HUES48 (cell line): ENCODE measurements at regions not wholly inside any gene's neighbourhood (a gene's known extent, or its start where the extent isn't known, plus 50 kb on each side); places are given as distances from the start of the nearest gene placed in this dataset.
"Not testable (repeated sequence)": the region's sequence is repeated elsewhere in the genome, so short reads cannot be mapped to it uniquely, and the experiment has no call there.

Experiments used
- H3K27ac ChIP-seq: one replicate; pipeline ENCODE4 v1.7.0; 2013; ENCODE audit warnings: low read depth, low read length, inconsistent platforms
- H3K27me3 ChIP-seq: 2 replicates; pipeline ENCODE4 v1.6.1; 2013; ENCODE audit warnings: mild to moderate bottlenecking, low read length; ENCODE audit not compliant: control insufficient read depth, insufficient read depth
- H3K36me3 ChIP-seq: 2 replicates; pipeline ENCODE4 v1.6.1; 2013; ENCODE audit warnings: low read length; ENCODE audit not compliant: control insufficient read depth, insufficient read depth
- H3K4me1 ChIP-seq: 2 replicates; pipeline ENCODE4 v1.6.1; 2013; ENCODE audit warnings: mild to moderate bottlenecking, low read length; ENCODE audit not compliant: control insufficient read depth, insufficient read depth
- H3K4me3 ChIP-seq: 2 replicates; pipeline ENCODE4 v1.5.1; 2013; ENCODE audit warnings: mild to moderate bottlenecking, low read depth, low read length
- H3K9ac ChIP-seq: 2 replicates; pipeline ENCODE4 v1.6.1; 2013; ENCODE audit warnings: mild to moderate bottlenecking, low read depth, low read length, moderate library complexity
- H3K9me3 ChIP-seq: 2 replicates; pipeline ENCODE4 v1.6.1; 2013; ENCODE audit warnings: low read length; ENCODE audit not compliant: control insufficient read depth, insufficient read depth

DNA sequence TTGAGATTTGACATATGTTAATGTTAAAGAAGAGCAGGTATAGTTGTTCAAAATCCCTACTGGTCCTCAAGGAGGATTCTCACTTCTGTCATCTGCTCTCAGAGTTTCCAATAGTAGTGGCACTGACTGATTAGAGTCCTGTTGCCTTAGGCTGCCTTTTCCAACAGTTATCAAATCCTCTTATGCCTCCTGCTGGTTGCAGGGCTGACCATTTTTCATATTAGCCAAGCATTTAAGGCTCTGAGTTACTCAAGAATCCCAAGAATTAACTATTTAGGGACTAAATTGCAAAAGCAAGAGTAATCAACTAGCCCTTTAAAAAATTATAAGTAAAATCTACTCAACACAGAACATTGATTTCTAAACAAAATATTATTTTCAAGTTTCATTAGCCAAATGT, 212.0 kb upstream of the CHORDC1 start:
- H3K36me3 ChIP-seq = no peaks in the 10 kb centered on the region
- no peak overlapping the region for H3K9ac ChIP-seq
- H3K27me3 ChIP-seq = no peaks in the 10 kb centered on the region
- H3K27ac ChIP-seq = no peak overlapping the region
- no peaks in the 10 kb centered on the region for H3K9me3 ChIP-seq
- peaks cover 43% of the 10 kb centered on the region for H3K4me1 ChIP-seq
- no peak overlapping the region for H3K4me3 ChIP-seq

DNA sequence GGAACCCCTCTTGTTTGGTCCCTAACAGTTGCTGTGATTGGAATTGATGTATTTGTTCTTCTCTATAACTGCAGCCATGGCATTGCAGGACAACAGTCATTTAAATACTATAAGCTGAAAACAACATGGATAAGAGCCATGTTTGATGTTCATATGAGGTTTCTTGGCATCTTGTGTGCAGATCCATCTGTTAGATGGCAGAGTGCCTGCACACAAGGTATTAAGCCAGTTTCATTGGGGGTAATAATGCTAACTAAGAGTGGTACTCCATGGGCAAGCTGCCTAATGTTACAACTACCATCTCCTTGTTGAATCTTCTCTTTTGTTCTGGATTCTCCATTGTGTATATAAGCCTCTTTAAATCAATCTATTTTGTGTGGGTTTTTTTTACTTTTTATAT, 206.0 kb upstream of the CHORDC1 start:
- Histone ChIP-seq H3K36me3 (no peaks in the 10 kb centered on the region), H3K4me3 (no peak overlapping the region), H3K9ac (no peak overlapping the region), H3K27ac (no peak overlapping the region), H3K9me3 (no peaks in the 10 kb centered on the region), H3K4me1 (no peaks in the 10 kb centered on the region), H3K27me3 (no peaks in the 10 kb centered on the region)

DNA sequence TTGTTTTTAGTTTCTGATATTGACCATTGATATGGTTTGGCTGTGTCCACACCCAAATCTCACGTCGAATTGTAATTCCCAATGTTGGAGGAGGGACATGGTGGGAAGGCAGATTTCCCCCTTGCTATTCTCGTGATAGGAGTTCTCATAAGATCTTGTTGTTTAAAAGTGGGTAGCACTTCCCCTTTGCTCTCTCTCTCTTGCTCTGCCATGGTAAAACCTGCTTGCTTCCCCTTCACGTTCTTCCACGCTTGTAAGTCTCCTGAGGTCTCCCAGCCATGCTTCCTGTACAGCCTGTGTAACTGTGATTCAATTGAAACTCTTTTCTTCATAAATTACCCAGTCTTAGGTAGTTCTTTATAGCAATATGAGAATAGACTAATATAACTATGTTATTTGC, 203.6 kb upstream of the CHORDC1 start:
- H3K27ac ChIP-seq = no peak overlapping the region
- H3K27me3 ChIP-seq = no peaks in the 10 kb centered on the region
- no peak overlapping the region for H3K4me3 ChIP-seq
- no peak overlapping the region for H3K9ac ChIP-seq
- H3K4me1 ChIP-seq = peaks cover 13% of the 10 kb centered on the region
- H3K9me3 ChIP-seq = no peaks in the 10 kb centered on the region
- H3K36me3 ChIP-seq = no peaks in the 10 kb centered on the region

DNA sequence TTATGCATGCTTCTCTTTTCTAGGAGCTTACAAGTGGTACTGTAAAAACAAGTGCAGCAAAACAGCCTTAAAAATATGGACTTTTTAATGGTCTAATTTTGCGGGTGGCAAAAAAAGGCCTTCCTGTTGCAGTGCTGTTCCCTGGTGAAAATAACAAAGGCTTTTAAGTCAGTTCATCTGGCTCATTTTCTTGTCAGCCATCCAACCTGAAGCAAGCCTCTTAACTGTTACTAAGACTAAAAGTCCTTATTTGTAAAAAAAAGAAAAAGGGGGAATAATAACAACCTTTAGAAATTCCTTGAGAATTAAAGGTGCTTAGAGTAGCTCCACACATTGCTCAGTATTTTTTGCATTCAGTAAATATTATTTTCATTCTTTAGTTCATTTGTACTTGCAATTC, 200.5 kb upstream of the CHORDC1 start:
- Histone ChIP-seq H3K9ac (no peak overlapping the region), H3K9me3 (no peaks in the 10 kb centered on the region), H3K27me3 (no peaks in the 10 kb centered on the region), H3K36me3 (no peaks in the 10 kb centered on the region), H3K27ac (no peak overlapping the region), H3K4me3 (no peak overlapping the region), H3K4me1 (peaks cover 13% of the 10 kb centered on the region)

DNA sequence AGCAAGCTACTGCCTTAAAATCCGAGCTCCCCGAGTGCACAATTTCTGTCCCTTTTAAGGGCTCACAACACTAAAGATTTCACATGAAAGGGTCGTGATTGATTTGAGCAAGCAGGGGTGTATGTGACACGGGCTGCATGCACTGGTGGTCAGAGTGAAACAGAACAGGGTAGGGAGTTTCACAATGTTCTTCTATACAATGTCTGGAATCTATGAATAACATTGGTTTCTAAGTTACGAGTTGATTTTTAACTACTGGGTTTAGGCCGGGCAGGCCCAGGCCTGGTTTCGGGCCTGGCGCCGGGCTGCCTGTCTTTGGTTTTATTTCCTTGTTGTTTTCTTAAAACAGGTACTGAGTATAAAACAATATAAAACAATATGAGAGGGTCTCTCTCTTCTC, 199.9 kb upstream of the CHORDC1 start:
- not testable (repeated sequence) for H3K9ac ChIP-seq, H3K9me3 ChIP-seq, H3K27ac ChIP-seq

DNA sequence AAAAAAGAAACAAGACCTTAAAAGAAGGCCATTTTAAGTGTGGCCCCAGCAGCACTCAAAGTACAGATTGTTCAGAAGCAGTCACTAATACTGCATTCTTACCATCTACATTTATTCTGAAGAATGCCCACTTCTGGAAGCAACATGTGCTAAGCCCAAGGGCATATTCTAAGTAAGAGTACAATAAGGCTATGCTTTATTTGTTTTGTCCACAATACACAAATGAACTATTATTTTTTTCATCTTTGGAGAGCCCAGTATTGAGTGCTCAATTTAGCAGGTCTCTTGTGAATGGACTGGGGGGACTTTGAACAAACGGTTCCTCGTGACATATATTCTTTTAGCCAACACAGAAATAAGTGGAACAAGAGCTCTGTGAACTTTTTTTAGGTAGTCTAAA, 191.4 kb upstream of the CHORDC1 start:
- H3K27me3 ChIP-seq = no peaks in the 10 kb centered on the region
- H3K27ac ChIP-seq = no peak overlapping the region
- no peaks in the 10 kb centered on the region for H3K4me1 ChIP-seq
- H3K9me3 ChIP-seq = no peaks in the 10 kb centered on the region
- no peak overlapping the region for H3K4me3 ChIP-seq
- no peaks in the 10 kb centered on the region for H3K36me3 ChIP-seq
- no peak overlapping the region for H3K9ac ChIP-seq

More for the DNA sequence above, 199.9 kb upstream of the CHORDC1 start:
- peaks cover 13% of the 10 kb centered on the region for H3K4me1 ChIP-seq
- not testable (repeated sequence) for H3K27me3 ChIP-seq, H3K36me3 ChIP-seq, H3K4me3 ChIP-seq

DNA sequence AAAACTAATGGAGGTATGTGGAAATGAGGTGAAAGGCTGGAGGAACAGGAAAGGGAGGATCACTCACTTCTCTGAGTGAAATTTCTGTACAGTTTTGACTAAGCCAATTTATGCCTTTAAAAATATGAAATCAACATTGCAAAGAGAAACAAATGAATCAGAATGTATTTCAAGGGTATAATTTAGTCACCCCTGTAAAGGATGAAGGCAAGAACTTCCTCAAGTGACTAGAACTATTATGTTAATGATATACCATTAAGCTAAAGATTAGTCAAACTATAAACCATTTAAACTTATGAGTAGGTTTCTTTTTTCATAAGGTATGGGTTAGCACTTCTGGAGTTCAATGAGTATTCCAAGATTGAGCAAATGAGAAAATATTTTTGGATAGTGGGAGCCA, 184.5 kb upstream of the CHORDC1 start:
- Histone ChIP-seq H3K36me3 (no peaks in the 10 kb centered on the region), H3K4me3 (no peak overlapping the region), H3K9ac (no peak overlapping the region), H3K27me3 (no peaks in the 10 kb centered on the region), H3K27ac (no peak overlapping the region), H3K4me1 (no peaks in the 10 kb centered on the region), H3K9me3 (no peaks in the 10 kb centered on the region)

DNA sequence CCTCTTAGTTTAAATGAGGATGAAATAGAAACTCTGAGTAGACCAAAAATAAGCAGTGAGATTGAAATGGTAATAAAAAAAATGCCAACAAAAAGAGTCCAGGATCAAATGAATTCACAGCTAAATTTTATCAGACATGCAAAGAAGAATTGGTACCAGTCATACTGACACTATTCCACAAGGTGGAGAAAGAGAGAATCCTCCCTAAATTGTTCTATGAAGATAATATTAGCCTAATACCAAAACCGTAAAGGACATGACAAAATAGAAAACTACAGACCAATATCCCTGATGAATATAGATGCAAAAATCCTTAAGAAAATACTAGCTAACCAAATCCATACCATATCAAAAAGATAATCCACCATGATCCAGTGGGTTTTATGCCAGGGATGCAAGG, 169.8 kb upstream of the CHORDC1 start:
- Histone ChIP-seq H3K9ac (no peak overlapping the region), H3K4me1 (no peaks in the 10 kb centered on the region), H3K27me3 (no peaks in the 10 kb centered on the region), H3K9me3 (no peaks in the 10 kb centered on the region), H3K27ac (no peak overlapping the region), H3K4me3 (no peak overlapping the region), H3K36me3 (no peaks in the 10 kb centered on the region)

DNA sequence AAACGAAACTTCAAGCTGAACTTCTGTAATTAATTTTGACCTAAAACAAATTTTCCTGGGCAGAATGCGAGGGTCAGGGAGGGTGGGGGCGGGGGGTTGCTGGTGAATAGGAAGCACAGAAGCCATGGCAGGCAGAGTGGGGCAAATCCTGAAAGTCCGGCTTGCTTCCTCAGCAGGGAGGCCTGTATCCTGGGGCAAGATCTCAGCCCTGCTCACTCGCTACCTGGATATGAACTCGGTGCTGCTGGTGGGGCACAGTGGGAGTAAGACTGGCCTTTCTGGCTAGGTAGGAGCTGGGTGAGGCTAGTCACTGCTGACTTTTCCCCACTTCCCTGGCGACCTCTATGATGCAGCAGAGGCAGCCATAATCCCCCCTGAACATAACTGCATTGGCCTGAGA, 168.9 kb upstream of the CHORDC1 start:
- Histone ChIP-seq H3K9me3 (no peaks in the 10 kb centered on the region), H3K27me3 (no peaks in the 10 kb centered on the region), H3K27ac (no peak overlapping the region), H3K9ac (no peak overlapping the region), H3K36me3 (no peaks in the 10 kb centered on the region), H3K4me3 (no peak overlapping the region), H3K4me1 (no peaks in the 10 kb centered on the region)

DNA sequence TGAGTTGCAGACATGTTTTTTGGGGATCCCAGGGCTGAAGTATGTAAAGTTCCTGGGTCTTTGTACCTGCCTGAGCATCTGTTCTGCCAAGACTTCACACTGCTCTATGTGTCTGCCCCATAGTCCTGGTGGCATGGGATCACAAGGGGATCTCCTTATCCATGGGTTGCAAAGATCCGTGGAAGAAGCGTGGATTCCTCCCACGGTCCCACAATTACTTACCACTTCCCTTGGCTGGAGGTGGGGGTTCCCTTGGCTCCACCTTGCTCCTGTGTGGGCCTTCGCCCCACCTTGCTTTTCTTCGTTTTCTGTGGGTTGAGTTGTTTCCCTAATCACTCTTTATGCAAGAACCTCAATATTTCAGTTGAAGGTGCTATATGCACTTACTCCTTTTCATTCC, 157.4 kb upstream of the CHORDC1 start:
- Histone ChIP-seq H3K9me3 (no peaks in the 10 kb centered on the region), H3K9ac (no peak overlapping the region), H3K36me3 (no peaks in the 10 kb centered on the region), H3K27me3 (no peaks in the 10 kb centered on the region), H3K4me3 (no peak overlapping the region), H3K4me1 (no peaks in the 10 kb centered on the region), H3K27ac (no peak overlapping the region)

DNA sequence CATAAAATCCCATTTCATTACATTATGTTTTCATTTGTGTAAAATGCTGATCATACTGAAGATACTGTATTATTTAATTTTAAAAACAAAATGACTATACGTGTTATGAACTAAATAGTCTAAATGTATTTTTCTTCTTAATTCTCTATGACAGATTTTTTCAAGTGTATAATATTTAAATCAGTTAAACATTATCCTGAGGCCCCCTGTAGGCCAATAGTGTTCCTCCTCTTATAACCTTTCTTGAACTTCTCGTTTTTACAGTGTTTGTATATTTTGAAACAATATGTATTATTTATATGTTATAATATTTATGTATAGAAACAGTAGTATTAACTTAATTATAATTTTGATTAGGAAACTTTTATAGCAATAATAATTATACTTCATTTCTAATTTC, 151.1 kb upstream of the CHORDC1 start:
- no peak overlapping the region for H3K4me3 ChIP-seq
- no peaks in the 10 kb centered on the region for H3K27me3 ChIP-seq
- no peak overlapping the region for H3K27ac ChIP-seq
- H3K4me1 ChIP-seq = no peaks in the 10 kb centered on the region
- H3K36me3 ChIP-seq = no peaks in the 10 kb centered on the region
- H3K9ac ChIP-seq = no peak overlapping the region
- no peaks in the 10 kb centered on the region for H3K9me3 ChIP-seq

DNA sequence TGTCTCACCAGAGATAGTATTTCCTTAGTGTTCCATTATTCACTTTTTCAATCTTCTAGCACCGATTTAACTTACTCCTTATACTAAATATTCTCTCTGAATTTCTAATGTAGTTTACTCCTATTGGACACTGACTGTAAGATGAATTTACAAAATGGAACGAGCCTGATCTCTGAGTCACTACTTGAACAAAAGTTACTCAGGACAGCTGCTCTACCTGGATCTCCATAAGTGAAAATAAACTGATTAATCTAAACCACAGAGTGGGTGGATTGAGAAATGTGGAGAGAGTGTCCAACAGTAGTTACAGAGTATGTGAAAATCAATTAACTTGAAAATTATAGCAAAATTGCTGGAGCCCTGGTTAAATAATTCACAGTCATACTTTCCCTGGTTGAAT, 141.7 kb upstream of the CHORDC1 start:
- Histone ChIP-seq H3K9me3 (no peaks in the 10 kb centered on the region), H3K4me1 (peaks cover 18% of the 10 kb centered on the region), H3K36me3 (no peaks in the 10 kb centered on the region), H3K27me3 (no peaks in the 10 kb centered on the region), H3K9ac (no peak overlapping the region), H3K27ac (no peak overlapping the region), H3K4me3 (no peak overlapping the region)
